ENCODE measurements at regions not wholly inside any gene's neighbourhood (a gene's known extent, or its start where the extent isn't known, plus 50 kb on each side); places are given as distances from the start of the nearest gene placed in this dataset.

DNA sequence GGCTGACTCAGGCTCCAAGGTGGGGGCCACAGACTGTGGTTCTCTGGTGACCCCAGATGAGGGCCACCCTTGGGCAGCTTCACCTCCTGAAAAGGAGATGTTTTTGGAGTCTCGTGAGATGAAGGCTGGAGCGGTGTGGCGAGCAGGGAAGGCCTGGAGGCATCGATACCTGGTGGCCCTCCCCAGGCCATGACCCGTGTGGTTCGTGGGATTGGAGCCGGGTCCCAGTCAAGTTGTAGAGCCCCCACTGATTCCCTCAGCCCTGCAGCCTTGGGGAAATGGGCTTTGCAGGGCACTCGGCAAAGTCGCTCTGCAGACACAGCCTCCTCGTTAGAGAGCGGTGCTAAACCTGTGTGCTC is 1083.4 kb downstream of the BRD1 start:
- Mint-ChIP-seq H3K9me3 (no peaks in the 10 kb centered on the region), H3K4me3 (no peak overlapping the region), H3K27ac (no peak overlapping the region), H3K4me1 (ENCODE audit: low read depth) (no peaks in the 10 kb centered on the region), H3K27me3 (ENCODE audit: low read depth) (no peaks in the 10 kb centered on the region), H3K36me3 (ENCODE audit: low read depth) (no peaks in the 10 kb centered on the region)
- intact Hi-C loops (cut with micrococcal nuclease), result no loop called here
- CTCF ChIA-PET, result no interaction called here
- DNase-seq, result no peak

GRCh38 chr22:48743601-48744282 is 1083.9 kb downstream of the BRD1 start:
- Mint-ChIP-seq H3K27me3 (ENCODE audit: low read depth) (no peaks in the 10 kb centered on the region), H3K27ac (no peak overlapping the region), H3K9me3 (no peaks in the 10 kb centered on the region), H3K36me3 (ENCODE audit: low read depth) (no peaks in the 10 kb centered on the region), H3K4me3 (no peak overlapping the region), H3K4me1 (ENCODE audit: low read depth) (no peaks in the 10 kb centered on the region)
- intact Hi-C loops (cut with micrococcal nuclease), result no loop called here
- CTCF ChIA-PET, result no interaction called here
- no peak for DNase-seq

DNA sequence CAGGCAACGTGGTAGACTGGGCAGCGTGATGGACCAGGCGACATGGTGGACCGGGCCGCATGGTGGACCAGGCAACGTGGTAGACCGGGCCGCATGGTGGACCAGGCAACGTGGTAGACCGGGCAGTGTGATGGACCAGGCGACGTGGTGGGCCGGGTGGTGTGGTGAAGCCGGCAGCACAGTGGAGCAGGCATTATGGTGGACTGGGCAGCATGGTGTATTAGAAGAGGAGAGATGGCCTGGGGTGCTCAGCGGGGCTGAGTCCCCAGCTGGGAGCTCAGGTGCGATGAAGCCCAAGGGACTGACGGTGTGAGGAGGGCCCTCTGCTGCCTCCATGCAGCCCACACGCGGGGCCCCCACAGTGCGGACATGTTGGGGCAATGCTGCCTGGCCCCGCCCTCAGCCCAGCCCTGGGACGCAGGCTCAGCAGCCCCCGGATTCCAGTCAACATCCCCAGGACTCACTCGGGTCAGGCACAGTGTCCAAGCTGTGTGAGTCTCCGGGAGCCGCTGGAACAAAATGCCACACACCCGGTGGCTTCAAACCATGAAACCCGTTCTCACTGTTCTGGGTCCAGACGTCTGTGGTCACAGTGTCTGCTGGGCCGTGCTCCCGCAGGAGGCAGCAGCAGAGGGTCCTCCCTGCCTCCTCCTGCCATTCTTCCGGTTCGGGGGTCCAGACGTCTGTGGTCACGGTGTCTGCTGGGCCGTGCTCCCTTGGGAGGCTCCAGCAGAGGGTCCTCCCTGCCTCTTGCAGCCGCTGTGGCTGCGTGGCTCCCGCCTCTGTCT is 1084.9 kb downstream of the BRD1 start:
- intact Hi-C loops (cut with micrococcal nuclease), result no loop called here
- Mint-ChIP-seq H3K9me3 (no peaks in the 10 kb centered on the region), H3K27ac (no peak overlapping the region), H3K4me1 (ENCODE audit: low read depth) (no peaks in the 10 kb centered on the region), H3K27me3 (ENCODE audit: low read depth) (no peaks in the 10 kb centered on the region), H3K36me3 (ENCODE audit: low read depth) (no peaks in the 10 kb centered on the region), H3K4me3 (no peak overlapping the region)
- CTCF ChIA-PET, result no interaction called here
- no peak for DNase-seq

- no peak for DNase-seq
- Mint-ChIP-seq H3K9me3 (no peaks in the 10 kb centered on the region), H3K4me3 (no peak overlapping the region), H3K27me3 (ENCODE audit: low read depth) (no peaks in the 10 kb centered on the region), H3K27ac (no peak overlapping the region), H3K36me3 (ENCODE audit: low read depth) (no peaks in the 10 kb centered on the region), H3K4me1 (ENCODE audit: low read depth) (no peaks in the 10 kb centered on the region)
- intact Hi-C loops (cut with micrococcal nuclease), result no loop called here
- CTCF ChIA-PET, result no interaction called here
Observed at GRCh38 chr22:48742191-48742555, 1085.5 kb downstream of the BRD1 start.

GRCh38 chr22:48741540-48741939 is 1086.1 kb downstream of the BRD1 start:
- H3K4me1 Mint-ChIP-seq (ENCODE audit: low read depth), result no peaks in the 10 kb centered on the region

DNA sequence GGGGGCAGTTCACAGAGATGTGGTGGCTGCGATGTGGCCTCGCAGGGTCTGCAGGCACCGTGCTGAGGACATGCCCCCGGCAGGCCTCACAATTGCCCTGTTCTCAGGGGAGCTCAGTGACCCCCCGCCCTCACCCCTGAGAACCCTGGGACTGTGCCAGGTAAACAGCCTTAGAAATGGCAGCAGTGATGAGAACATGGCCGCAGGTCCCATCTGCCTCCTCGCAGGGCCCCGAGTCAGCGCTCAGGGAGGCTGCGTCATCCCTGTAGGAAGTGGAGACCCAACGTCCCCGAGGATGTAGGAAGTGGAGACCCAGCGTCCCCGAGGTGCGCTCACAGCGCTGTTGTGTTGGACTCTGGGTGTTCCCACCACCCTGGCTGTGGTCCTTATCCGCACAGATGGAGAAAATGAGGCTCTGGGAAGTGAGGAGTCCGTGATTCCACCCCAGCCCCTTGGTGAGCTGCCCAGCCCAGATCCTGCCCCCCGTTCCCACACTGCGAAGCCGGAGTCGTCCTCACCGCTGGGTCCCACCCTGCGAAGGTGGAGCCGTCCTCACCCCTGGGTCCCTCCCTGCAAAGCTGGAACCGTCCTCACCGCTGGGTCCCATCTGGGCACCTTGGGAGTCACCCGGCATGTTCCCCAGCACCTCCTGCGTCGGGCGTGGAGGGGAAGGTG is 1086.8 kb downstream of the BRD1 start:
- H3K27ac Mint-ChIP-seq, result no peak overlapping the region
- DNase-seq, result no peak
- CTCF ChIA-PET, result no interaction called here
- H3K27me3 Mint-ChIP-seq (ENCODE audit: low read depth), result no peaks in the 10 kb centered on the region
- H3K36me3 Mint-ChIP-seq (ENCODE audit: low read depth), result no peaks in the 10 kb centered on the region
- intact Hi-C loops (cut with micrococcal nuclease), result no loop called here
- H3K4me1 Mint-ChIP-seq (ENCODE audit: low read depth), result no peaks in the 10 kb centered on the region
- H3K4me3 Mint-ChIP-seq, result no peak overlapping the region
- H3K9me3 Mint-ChIP-seq, result no peaks in the 10 kb centered on the region

More at GRCh38 chr22:48741540-48741939, 1086.1 kb downstream of the BRD1 start:
- H3K36me3 Mint-ChIP-seq (ENCODE audit: low read depth), result no peaks in the 10 kb centered on the region
- no peak overlapping the region for H3K27ac Mint-ChIP-seq
- intact Hi-C loops (cut with micrococcal nuclease), result no loop called here
- no peak overlapping the region for H3K4me3 Mint-ChIP-seq
- DNase-seq, result no peak
- H3K27me3 Mint-ChIP-seq (ENCODE audit: low read depth), result no peaks in the 10 kb centered on the region
- no peaks in the 10 kb centered on the region for H3K9me3 Mint-ChIP-seq
- CTCF ChIA-PET, result no interaction called here

GRCh38 chr22:48740086-48740730 is 1087.5 kb downstream of the BRD1 start:
- CTCF ChIA-PET, result no interaction called here
- no peak for DNase-seq
- Mint-ChIP-seq H3K9me3 (no peaks in the 10 kb centered on the region), H3K36me3 (ENCODE audit: low read depth) (no peaks in the 10 kb centered on the region), H3K4me3 (no peak overlapping the region), H3K4me1 (ENCODE audit: low read depth) (no peaks in the 10 kb centered on the region), H3K27me3 (ENCODE audit: low read depth) (no peaks in the 10 kb centered on the region), H3K27ac (no peak overlapping the region)
- intact Hi-C loops (cut with micrococcal nuclease), result no loop called here

DNA sequence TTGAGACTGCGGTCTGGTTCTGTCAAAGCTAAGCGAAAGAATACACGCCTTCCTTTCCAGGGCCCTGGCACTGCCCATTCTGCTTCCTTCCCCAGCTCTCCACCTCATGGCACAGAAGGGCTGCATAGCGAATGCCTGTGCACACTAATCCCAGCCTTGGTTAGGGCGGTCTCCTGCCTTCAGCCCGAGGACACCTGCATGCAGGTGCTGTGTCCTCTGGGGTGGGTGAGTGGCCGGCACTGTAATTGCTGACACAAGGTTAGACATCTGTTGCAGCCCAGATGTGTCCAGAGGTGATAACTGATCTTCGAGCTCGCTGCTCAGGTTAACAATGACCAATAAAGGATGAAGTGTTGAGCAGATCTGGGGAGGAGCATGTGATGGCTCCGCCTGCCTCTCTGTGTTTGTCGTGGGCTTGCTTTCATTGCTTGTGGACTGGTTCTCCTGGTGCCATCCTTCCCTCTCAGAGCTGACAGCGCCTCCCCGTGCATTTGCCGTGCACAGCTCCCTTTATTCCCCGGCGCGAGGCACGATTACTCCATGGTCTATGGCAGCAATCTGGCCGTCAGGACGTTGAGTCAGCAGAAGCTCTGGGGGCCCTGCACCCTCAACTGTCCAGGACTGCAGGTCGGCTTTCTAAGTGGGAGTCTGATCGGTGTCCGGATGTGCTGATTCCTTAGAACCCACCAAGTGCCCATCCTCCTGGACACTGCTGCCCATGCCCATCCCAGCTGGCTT is 1088.2 kb downstream of the BRD1 start:
- Mint-ChIP-seq H3K36me3 (ENCODE audit: low read depth) (no peaks in the 10 kb centered on the region), H3K27me3 (ENCODE audit: low read depth) (no peaks in the 10 kb centered on the region), H3K4me1 (ENCODE audit: low read depth) (no peaks in the 10 kb centered on the region), H3K27ac (no peak overlapping the region), H3K9me3 (no peaks in the 10 kb centered on the region), H3K4me3 (no peak overlapping the region)
- intact Hi-C loops (cut with micrococcal nuclease), result no loop called here
- CTCF ChIA-PET, result no interaction called here
- DNase-seq, result no peak

DNA sequence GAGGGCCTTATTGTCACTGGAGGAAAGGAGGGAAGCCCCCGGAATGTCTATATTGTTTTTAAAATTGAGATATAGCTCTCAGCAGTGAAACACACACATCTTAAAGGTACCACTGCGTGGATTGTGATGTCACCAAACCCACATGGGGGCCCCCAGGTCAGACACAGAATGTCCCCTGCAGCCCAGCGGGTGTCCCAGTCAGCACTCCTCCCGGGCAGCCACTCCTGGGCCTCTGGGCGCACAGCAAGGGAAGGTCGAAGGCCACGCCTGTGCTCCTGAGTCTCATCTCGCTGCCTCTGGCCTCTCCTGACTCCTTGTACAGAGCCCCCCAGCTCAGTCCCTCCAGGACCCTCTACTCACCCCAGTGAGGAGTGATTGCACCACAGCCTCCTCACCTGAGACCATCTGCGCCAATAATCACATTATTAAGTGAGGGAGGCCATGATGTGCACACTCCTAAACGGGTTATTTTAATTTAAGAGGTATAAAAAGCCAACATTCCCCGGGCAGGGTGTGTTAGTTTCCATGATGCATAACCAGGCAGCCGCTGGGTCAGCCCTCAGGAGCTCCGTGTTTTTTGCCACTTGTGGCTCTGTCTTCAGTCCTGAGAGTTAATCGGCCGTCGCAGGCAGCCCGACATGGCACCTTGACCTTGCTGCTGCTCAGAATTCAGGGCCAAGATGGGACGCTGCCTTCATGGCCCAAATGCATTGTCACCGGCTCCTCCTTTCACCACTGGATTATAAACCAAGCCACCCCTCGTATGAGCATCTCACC is 1089.3 kb downstream of the BRD1 start:
- no peaks in the 10 kb centered on the region for H3K9me3 Mint-ChIP-seq
- no peak overlapping the region for H3K4me3 Mint-ChIP-seq
- no peaks in the 10 kb centered on the region for H3K27me3 Mint-ChIP-seq (ENCODE audit: low read depth)
- DNase-seq, result no peak
- no peaks in the 10 kb centered on the region for H3K36me3 Mint-ChIP-seq (ENCODE audit: low read depth)
- no peak overlapping the region for H3K27ac Mint-ChIP-seq
- intact Hi-C loops (cut with micrococcal nuclease), result no loop called here
- CTCF ChIA-PET, result no interaction called here
- H3K4me1 Mint-ChIP-seq (ENCODE audit: low read depth), result no peaks in the 10 kb centered on the region

GRCh38 chr22:48737461-48738203 is 1090.0 kb downstream of the BRD1 start:
- H3K4me3 Mint-ChIP-seq, result no peak overlapping the region
- H3K4me1 Mint-ChIP-seq (ENCODE audit: low read depth), result no peaks in the 10 kb centered on the region
- intact Hi-C loops (cut with micrococcal nuclease), result no loop called here
- no peaks in the 10 kb centered on the region for H3K9me3 Mint-ChIP-seq
- no peak overlapping the region for H3K27ac Mint-ChIP-seq
- CTCF ChIA-PET, result no interaction called here
- no peaks in the 10 kb centered on the region for H3K27me3 Mint-ChIP-seq (ENCODE audit: low read depth)
- H3K36me3 Mint-ChIP-seq (ENCODE audit: low read depth), result no peaks in the 10 kb centered on the region
- DNase-seq, result no peak

DNA sequence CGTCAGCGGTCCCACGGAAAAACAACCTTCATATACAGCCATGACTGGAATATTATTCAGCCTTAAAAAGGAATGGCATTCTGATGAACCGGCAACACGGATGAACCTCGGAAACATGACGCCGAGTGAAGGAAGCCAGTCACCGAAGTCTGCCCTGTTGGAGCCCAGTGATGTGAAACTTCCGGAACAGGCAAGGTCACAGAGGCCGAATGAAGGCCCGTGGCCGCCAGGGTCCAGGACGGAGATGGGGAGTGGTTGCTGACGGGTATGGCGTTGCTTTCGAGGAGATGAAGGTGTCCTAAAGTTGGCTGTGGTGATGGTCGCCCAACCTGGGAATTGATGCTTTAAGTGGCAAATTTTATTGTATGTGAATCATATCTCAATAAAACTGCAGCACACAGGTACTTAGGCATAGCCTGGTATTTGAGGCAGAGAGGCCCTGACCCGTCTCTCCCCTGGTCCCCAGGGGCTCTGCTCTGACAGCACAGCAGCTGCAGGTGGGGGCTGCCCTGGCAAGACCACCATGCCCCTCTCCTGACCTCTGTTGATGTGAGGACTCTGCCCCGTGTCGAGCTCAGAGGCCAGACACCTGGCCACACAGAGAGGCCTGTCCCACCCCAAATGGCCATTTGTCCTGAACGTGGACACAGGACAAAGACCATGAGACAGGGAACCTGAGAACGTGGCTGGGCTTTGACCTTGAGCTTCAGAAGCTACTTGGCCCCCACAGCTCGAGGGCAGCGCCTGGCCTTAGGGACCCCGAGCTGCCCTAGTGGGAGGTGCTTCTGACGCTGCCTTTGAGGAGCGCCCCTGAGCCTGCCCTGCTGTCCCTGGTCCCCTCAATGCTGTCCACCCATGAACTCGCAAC is 1090.8 kb downstream of the BRD1 start:
- peaks cover 2% of the 10 kb centered on the region for H3K27me3 Mint-ChIP-seq (ENCODE audit: low read depth)
- H3K36me3 Mint-ChIP-seq (ENCODE audit: low read depth), result no peaks in the 10 kb centered on the region
- CTCF ChIA-PET, result no interaction called here
- DNase-seq, result no peak
- no peaks in the 10 kb centered on the region for H3K9me3 Mint-ChIP-seq
- no peak overlapping the region for H3K4me3 Mint-ChIP-seq
- intact Hi-C loops (cut with micrococcal nuclease), result no loop called here
- H3K27ac Mint-ChIP-seq, result no peak overlapping the region
- no peaks in the 10 kb centered on the region for H3K4me1 Mint-ChIP-seq (ENCODE audit: low read depth)

Measured in activated naive CD4-positive, alpha-beta T cell treated with anti-CD3 and anti-CD28 coated beads for 36 hours (primary cell).